HG03571 (cell line): ENCODE measurements at regions not wholly inside any gene's neighbourhood (a gene's known extent, or its start where the extent isn't known, plus 50 kb on each side); places are given as distances from the start of the nearest gene placed in this dataset.

ENCODE experiments used
- ATAC-seq: cut with Tn5 transposase; IDR thresholded peaks from one replicate; pipeline ENCODE4 v1.9.1; 2021; ENCODE audit not compliant: unreplicated experiment

DNA sequence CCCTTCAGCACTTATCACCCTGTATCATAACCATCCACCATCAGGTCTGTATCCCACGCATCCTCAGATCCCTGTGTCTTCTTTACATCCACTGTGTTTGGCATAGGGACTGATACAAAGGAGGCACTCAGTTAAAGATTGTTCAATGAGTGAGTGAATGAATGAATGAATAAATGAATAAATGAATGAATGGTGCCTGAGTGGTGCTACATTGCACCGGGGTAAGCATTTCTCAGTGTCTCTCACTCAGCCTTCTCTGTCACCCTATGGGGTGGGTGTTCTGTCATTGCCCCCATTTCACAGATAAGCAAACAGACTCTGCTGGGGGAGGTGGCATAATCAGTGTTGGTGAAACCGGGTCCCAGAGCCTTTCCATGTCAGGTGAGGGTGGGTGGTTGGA, 56.6 kb upstream of the ID3 start:
- ATAC-seq = no peak

DNA sequence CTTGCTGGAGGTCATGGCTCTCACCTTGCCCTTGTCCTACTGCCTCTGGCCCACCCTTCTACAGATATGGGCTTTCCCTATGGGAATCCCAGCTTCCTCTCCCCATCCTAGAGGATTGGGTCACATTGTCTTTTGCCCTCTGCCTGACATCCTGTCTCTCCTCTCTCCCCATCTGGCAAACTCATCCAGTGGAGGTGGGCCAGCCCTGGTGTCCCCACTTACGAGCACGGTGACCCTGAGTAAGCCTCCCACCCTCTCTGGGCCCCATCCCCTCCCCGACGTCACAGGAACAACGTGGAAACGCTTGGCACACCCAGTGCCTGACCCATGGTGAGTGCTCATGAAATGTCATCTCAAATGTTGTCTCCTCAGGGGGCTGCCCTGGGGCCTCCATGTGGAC, 56.1 kb upstream of the ID3 start:
- ATAC-seq = no peak

DNA sequence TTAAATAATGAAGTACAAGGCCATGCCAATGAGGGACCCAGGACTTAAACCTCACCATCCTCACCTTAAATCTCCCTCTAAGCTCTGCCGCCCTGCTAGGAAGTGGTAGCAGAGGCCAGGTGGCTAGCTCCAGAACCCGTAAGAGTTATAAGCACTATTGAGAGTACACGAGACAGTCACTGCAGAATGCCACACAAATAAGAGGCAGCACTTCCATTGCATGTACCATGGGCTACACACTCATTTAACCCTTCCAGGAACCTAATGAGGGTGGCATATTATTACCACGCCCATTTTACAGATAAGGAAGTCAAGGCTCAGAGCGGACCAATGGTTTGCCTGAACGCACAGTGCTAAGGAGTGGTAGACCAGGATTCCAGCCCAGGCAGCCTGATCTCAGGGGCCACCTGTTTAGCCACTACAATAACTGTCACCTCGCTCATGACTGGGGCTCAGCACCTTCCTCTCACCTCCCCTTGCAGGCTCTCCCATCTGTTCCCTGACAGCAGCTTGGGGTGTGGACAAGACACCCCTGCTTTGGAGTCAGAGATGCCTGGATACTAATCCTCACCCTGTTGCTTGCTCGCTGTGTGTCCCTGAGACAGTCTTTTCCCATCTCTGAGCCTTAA, 54.8 kb upstream of the ID3 start:
- ATAC-seq = no peak

DNA sequence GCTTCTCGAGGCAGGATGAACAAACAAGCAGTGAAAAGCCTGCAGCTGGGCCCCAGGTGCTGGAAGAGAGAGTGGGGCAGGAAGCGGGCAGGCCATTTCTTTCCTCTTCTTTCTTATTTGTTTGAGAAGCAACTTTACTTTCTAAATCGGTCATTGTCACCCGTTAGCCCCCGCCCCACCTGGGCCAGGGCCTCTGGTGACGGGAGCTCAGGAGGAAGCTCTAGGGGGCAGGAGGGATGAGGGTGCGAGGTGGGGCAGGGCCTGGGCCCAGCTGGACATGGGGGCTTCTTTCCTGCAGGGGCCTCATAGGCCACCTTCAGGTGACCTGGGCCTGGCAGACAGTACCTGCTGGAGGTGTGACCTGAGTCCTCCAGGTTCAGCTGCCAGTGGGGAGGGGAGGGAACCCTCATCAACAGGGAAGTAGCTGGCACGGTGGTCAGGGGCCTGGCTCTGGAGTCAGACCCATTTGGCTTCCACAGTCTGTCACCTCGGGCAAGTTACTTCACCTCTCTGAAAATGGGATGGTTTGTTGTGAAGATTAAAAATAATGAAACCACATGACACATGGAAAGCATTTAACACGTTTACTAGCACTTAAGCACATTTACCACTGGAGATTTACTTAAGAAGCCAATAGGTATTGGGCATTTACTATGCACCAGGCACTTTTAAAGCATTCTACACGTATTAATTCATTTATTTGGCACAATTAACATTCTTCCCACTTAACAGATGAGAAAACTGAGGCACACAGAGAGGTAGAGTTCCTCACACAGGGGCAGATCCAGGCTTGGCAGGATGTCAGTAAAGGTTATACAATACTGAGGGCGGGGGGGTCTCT, 54.1 kb upstream of the ID3 start:
- no peak for ATAC-seq

DNA sequence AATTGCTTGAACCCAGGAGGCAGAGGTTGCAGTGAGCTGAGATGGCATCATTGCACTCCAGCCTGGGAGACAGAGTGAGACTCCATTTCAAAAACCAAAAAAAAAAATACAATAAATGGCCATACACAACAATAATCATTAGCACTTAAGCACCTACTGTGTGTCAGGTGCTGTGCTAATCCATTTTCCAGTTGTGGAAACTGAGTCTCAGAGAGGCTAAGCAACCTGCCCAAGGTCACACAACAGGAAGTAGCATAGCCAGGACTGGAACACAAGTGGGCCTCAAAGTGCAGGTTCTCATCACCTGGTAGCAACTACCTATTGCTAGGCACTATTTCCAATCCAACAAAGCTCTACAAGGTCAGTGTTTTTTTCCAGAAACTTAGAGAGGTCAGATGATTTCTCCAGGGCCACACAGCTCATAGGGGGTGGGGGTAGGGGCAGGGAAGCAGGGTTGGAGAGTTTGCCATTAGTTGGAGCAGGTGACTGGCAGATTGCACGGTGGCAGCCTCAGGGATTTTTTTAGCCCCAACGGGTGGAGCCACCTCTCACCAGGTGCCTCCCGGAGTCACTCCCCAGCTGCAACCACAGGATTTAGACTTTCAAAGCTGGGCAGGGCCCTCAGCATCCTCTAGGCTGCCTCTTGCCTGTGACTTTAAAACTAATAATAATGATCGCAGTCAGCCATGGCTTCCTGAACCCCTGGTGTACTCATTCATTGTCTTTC, 52.5 kb upstream of the ID3 start:
- no peak for ATAC-seq

DNA sequence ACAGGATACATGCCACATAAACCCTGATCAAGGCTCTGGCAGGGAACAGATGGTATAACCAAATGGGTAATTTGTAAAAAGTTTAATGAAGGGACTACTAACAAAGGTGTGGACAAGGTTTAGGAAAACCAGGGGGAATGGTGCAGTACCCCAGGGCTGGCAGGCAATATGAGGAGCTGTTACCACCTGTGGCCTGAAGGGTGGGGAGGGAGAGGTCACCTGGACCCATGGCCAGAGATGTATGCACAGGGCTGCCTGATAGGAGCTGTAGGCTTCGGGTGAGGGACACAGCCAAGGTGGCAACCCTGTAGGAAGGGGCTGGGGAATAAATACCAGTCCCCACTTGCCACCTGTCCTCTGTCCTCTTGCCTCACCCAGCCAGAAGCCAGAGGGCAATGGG, 51.4 kb upstream of the ID3 start:
- no peak for ATAC-seq

DNA sequence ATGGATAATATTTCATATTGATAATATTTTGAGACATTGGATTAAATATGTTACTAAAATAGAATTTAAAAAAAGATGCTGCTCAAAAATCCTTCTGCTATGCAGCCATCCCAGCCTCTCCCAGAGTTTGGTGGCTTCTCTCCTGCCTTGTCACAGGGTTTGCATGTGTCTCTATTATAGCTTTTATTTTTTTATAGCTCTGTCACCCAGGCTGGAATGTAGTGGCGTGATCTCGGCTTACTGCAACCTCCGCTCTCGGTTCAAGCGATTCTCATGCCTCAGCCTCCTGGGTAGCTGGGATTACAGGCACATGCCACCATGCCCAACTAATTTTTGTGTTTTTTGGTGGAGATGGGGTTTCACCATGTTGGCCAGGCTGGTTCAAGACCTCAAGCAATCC, 50.7 kb upstream of the ID3 start:
- no peak for ATAC-seq
